ENCODE measurements at regions not wholly inside any gene's neighbourhood (a gene's known extent, or its start where the extent isn't known, plus 50 kb on each side); places are given as distances from the start of the nearest gene placed in this dataset.

DNA sequence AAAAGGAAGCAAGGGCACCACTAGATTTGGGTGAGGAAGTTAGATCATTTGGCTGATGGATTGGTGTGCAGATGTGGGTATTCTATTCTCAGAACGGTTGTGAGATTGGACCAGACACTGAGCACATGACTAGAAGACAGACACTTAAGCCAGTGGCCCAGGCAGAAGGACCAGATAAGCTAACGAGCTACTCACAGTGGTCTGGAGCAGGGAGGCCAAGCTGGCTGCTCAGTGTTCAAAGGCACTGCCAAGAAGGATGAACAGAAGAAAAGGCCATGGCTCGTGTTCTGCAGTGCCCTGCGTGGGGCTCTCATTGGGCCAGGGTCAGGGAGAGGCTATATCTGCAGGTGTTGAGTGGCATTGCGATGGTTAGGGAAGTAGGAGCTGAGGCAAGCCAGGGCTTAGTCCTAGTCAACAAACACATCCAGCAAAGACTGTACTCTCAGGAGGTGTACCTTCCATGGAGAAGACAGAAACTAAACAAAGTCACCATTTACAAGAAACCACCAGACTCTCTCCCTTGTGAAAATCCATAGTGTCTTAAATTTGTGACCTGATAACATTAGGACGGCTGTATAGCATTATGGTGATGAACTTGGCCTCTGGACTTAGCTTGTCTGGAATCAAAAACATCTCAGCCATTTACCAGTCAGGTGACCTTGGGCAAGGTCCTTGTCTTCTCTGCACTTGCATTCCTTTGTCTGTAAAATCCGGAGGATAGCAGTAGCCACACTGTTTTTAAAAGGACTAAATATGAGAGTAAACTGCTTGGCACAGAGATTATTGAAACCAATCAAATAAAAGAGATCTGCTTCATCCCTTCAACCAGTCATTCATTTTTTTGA, 274.5 kb downstream of the SIPA1L2 start:
- TF ChIP-seq CTCF (IDR thresholded peaks at IDR 0.05): no peak
- no peak for TF ChIP-seq EP300 (IDR thresholded peaks at IDR 0.05)
- no peak for TF ChIP-seq POLR2AphosphoS5 (IDR thresholded peaks at IDR 0.05)
- no peak for TF ChIP-seq POLR2A (IDR thresholded peaks at IDR 0.05)
